HepG2 (cell line): ENCODE measurements at regions not wholly inside any gene's neighbourhood (a gene's known extent, or its start where the extent isn't known, plus 50 kb on each side); places are given as distances from the start of the nearest gene placed in this dataset.

Experiments used
- small RNA-seq, 3 experiments: library from RNA; depleted of rRNA; stranded (forward); fragments of <200 nt; gene quantifications; one replicate each; pipeline ENCODE3, GENCODE V24; 2012; ENCODE audit warnings: low read depth in 2 of 3, low replicate concordance in 1 of 3; ENCODE audit not compliant: insufficient read length in 3 of 3, insufficient read depth in 2 of 3

Small RNAs in the stretch of these regions (small RNA-seq; reads per million reads assigned to genes)
- 0 reads per million in 3 experiments for gene RNA5SP236
